ENCODE measurements at regions not wholly inside any gene's neighbourhood (a gene's known extent, or its start where the extent isn't known, plus 50 kb on each side); places are given as distances from the start of the nearest gene placed in this dataset.
A peak's percentile ranks its signal among the peaks of the same experiment; 100 is the strongest.

GRCh38 chr17:69779378-69780214, 295.4 kb upstream of the KCNJ16 start:
- Histone ChIP-seq H3K4me3 (no peak overlapping the region), H3K27me3 (ENCODE audit: low read depth) (no peaks in the 10 kb centered on the region), H3K27ac (no peak overlapping the region), H3K9me3 (no peaks in the 10 kb centered on the region), H3K4me1 (no peaks in the 10 kb centered on the region), H3K36me3 (no peaks in the 10 kb centered on the region)
- TF ChIP-seq, protein P1, sequence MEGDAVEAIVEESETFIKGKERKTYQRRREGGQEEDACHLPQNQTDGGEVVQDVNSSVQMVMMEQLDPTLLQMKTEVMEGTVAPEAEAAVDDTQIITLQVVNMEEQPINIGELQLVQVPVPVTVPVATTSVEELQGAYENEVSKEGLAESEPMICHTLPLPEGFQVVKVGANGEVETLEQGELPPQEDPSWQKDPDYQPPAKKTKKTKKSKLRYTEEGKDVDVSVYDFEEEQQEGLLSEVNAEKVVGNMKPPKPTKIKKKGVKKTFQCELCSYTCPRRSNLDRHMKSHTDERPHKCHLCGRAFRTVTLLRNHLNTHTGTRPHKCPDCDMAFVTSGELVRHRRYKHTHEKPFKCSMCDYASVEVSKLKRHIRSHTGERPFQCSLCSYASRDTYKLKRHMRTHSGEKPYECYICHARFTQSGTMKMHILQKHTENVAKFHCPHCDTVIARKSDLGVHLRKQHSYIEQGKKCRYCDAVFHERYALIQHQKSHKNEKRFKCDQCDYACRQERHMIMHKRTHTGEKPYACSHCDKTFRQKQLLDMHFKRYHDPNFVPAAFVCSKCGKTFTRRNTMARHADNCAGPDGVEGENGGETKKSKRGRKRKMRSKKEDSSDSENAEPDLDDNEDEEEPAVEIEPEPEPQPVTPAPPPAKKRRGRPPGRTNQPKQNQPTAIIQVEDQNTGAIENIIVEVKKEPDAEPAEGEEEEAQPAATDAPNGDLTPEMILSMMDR (IDR thresholded peaks at IDR 0.05) = no peak
- intact Hi-C loops (cut with DNase I) = no loop called here
- ATAC-seq (no peak), DNase-seq (no peak)

DNA sequence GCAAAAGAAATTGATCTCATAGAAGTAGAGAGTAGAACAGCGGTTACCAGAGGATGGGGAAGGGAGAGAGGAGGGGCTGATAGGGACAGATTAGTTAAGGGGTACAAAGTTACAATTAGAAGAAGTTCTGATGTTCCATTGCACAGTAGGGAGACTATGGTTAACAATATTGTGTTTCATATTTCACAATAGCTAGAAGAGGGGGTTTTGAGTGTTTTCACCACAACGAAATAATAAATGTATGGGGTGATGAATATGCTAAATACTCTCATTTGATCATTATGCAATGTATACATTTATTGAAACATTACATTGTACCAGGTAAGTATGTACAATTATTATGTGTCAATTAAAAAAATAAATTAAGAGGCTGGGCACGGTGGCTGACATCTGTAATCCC, 291.2 kb upstream of the KCNJ16 start:
- intact Hi-C loops (cut with DNase I) = no loop called here
- H3K9me3 ChIP-seq = no peaks in the 10 kb centered on the region
- H3K27ac ChIP-seq = no peak overlapping the region
- DNase-seq (no peak), ATAC-seq (no peak)
- no peak overlapping the region for H3K4me3 ChIP-seq
- H3K4me1 ChIP-seq = no peaks in the 10 kb centered on the region
- H3K27me3 ChIP-seq (ENCODE audit: low read depth) = no peaks in the 10 kb centered on the region
- no peaks in the 10 kb centered on the region for H3K36me3 ChIP-seq
- TF ChIP-seq, protein P1 (IDR thresholded peaks at IDR 0.05) = no peak

GRCh38 chr17:69788957-69789356, 286.1 kb upstream of the KCNJ16 start:
- no peaks in the 10 kb centered on the region for H3K36me3 ChIP-seq
- TF ChIP-seq, protein P1 (IDR thresholded peaks at IDR 0.05) = no peak
- H3K4me3 ChIP-seq = no peak overlapping the region

DNA sequence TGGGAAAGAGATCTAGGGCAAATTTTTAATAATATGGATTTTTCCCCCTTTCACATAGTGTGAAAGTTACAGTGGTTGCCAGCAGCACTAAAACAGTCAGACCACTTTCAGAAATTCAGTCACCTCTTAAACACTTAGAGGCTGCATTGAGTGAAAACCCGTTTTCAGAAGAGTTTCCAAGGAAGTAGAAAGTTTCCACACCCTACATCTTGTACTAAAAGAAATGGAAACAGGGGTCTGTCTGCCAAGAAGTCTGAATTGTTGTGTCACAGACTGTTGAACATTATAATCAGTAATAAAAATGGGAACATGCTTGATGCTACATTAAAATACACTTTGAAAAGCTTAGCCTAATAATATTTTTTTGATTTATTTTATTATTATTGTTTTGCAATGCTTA, 278.9 kb upstream of the KCNJ16 start:
- DNase-seq (no peak), ATAC-seq (no peak)
- Histone ChIP-seq H3K4me3 (no peak overlapping the region), H3K27me3 (ENCODE audit: low read depth) (no peaks in the 10 kb centered on the region), H3K9me3 (no peaks in the 10 kb centered on the region), H3K27ac (no peak overlapping the region), H3K36me3 (no peaks in the 10 kb centered on the region), H3K4me1 (no peaks in the 10 kb centered on the region)
- intact Hi-C loops (cut with DNase I) = no loop called here
- TF ChIP-seq, protein P1 (IDR thresholded peaks at IDR 0.05) = no peak

More at GRCh38 chr17:69788957-69789356, 286.1 kb upstream of the KCNJ16 start:
- no peak for ATAC-seq
- intact Hi-C loops (cut with DNase I) = no loop called here
- no peak for DNase-seq
- Histone ChIP-seq H3K9me3 (no peaks in the 10 kb centered on the region), H3K27me3 (ENCODE audit: low read depth) (no peaks in the 10 kb centered on the region), H3K4me1 (no peaks in the 10 kb centered on the region), H3K27ac (no peak overlapping the region)

DNA sequence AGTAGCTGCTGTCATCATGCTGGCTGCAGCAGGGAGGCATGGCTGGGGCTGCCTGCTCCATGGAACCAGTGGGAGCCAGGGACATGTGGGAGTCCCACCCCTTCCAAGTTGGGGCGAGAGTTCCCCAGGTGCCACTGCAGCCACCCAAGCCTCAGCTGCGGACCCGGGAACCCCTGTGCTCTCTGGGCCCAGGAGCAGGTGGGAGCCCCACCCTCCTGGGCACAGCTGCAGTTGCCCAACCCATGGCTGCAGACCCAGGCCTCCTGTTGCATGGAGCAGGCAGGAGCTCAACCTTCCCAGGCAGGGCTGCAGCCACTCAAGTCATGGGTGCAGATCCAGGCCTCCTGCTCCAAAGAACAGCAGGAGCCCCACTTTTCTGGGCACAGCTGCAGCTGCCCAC, 274.2 kb upstream of the KCNJ16 start:
- ATAC-seq (peak in 1 of 2 donors; percentile 25), DNase-seq (no peak)
- Histone ChIP-seq H3K4me3 (no peak overlapping the region), H3K27ac (no peak overlapping the region), H3K4me1 (no peaks in the 10 kb centered on the region), H3K9me3 (no peaks in the 10 kb centered on the region), H3K36me3 (no peaks in the 10 kb centered on the region), H3K27me3 (ENCODE audit: low read depth) (no peaks in the 10 kb centered on the region)
- TF ChIP-seq, protein P1 (IDR thresholded peaks at IDR 0.05) = no peak
- intact Hi-C loops (cut with DNase I) = no loop called here

All from lower lobe of right lung (tissue), 2 donors.